ENCODE measurements at regions not wholly inside any gene's neighbourhood (a gene's known extent, or its start where the extent isn't known, plus 50 kb on each side); places are given as distances from the start of the nearest gene placed in this dataset.

GRCh38 chr13:85486663-85487062 is 312.6 kb downstream of the SLITRK6 start:
- intact Hi-C loops (cut with micrococcal nuclease; ENCODE audit: unreplicated experiment): no loop called here

DNA sequence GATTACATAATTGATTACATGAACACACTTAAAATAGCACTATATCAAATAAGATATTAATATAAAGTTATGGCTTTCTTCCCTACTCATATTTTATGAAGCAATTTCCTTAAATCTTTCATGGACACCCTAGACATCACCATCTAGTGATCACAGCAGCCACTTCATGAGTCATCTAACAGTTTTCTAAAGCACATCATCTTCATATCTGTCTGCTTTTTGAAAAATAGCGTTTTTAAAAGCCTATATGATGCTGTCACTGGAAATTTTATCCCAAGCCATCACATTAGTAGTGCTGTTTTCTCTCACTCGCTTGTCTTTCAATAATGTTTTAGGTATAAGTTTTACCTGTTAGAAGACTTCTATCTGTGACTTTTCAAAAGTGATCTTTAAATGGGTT is 326.1 kb downstream of the SLITRK6 start:
- no peak overlapping the region for H3K4me3 ChIP-seq (ENCODE audit: low read depth, low read length, poor library complexity, severe bottlenecking)
- no peaks in the 10 kb centered on the region for H3K9me3 ChIP-seq (ENCODE audit: low read length)
- intact Hi-C loops (cut with micrococcal nuclease; ENCODE audit: unreplicated experiment): no loop called here
- no peak overlapping the region for H3K4me2 ChIP-seq (ENCODE audit: low read length)
- ChIA-PET CTCF (ENCODE audit: unreplicated experiment) (no interaction called here), POLR2A (no interaction called here)
- H3K79me2 ChIP-seq (ENCODE audit: insufficient read depth, low read depth, low read length): no peaks in the 10 kb centered on the region
- H3K4me1 ChIP-seq (ENCODE audit: insufficient read depth, low read length, poor library complexity, severe bottlenecking): no peaks in the 10 kb centered on the region
- H2AFZ ChIP-seq (ENCODE audit: low read length): no peak overlapping the region
- no peak for TF ChIP-seq EZH2phosphoT487 (IDR thresholded peaks at IDR 0.05; ENCODE audit: borderline replicate concordance, low read depth, low read length)
- TF ChIP-seq CTCF (conservative IDR thresholded peaks at IDR 0.05; ENCODE audit: low read length): no peak
- no peak overlapping the region for H3K27ac ChIP-seq (ENCODE audit: low read depth, low read length, poor library complexity, severe bottlenecking)
- H3K36me3 ChIP-seq (ENCODE audit: insufficient read depth, low read length): no peaks in the 10 kb centered on the region
- DNase-seq (ENCODE audit: low spot score): no peak
- peaks cover 10% of the 10 kb centered on the region; the same call in 1 of the 2 replicates for H3K9me2 ChIP-seq (ENCODE audit: insufficient read depth, low read length)
- H4K20me1 ChIP-seq (ENCODE audit: insufficient read depth, low read length): no peaks in the 10 kb centered on the region
- no TSS peak for BruUV-seq (replicated peaks)

More at GRCh38 chr13:85486663-85487062, 312.6 kb downstream of the SLITRK6 start:
- no peaks in the 10 kb centered on the region for H3K9me2 ChIP-seq (ENCODE audit: insufficient read depth, low read length)
- TF ChIP-seq EZH2phosphoT487 (IDR thresholded peaks at IDR 0.05; ENCODE audit: borderline replicate concordance, low read depth, low read length) (no peak), CTCF (conservative IDR thresholded peaks at IDR 0.05; ENCODE audit: low read length) (no peak)
- ChIA-PET POLR2A (no interaction called here), CTCF (ENCODE audit: unreplicated experiment) (no interaction called here)
- H2AFZ ChIP-seq (ENCODE audit: low read length): no peak overlapping the region
- no TSS peak for BruUV-seq (replicated peaks)
- H4K20me1 ChIP-seq (ENCODE audit: insufficient read depth, low read length): no peaks in the 10 kb centered on the region
- no peaks in the 10 kb centered on the region for H3K79me2 ChIP-seq (ENCODE audit: insufficient read depth, low read depth, low read length)
- H3K4me1 ChIP-seq (ENCODE audit: insufficient read depth, low read length, poor library complexity, severe bottlenecking): no peaks in the 10 kb centered on the region
- H3K4me3 ChIP-seq (ENCODE audit: low read depth, low read length, poor library complexity, severe bottlenecking): no peak overlapping the region
- no peak for DNase-seq (ENCODE audit: low spot score)
- no peaks in the 10 kb centered on the region for H3K36me3 ChIP-seq (ENCODE audit: insufficient read depth, low read length)
- H3K27ac ChIP-seq (ENCODE audit: low read depth, low read length, poor library complexity, severe bottlenecking): no peak overlapping the region
- H3K4me2 ChIP-seq (ENCODE audit: low read length): no peak overlapping the region
- no peaks in the 10 kb centered on the region for H3K9me3 ChIP-seq (ENCODE audit: low read length)

DNA sequence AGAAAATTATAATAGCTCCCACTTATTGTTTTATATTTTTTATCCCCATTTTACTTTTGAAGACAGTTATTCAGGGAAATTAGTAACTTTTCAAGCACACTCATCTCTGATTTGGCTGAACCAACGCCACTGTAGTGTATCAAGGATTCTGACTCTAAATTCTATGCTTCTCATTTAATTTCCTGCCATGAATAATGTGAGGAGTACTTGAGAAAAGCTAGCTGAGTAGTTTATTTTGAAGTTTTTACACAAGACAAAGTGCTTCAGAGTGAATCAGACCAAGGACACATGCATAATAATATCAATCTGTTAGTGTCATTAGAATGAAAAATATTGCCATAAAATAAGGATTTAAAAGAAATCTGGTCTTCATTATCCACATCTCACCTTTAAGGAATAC is 329.9 kb downstream of the SLITRK6 start:
- H3K27ac ChIP-seq (ENCODE audit: low read depth, low read length, poor library complexity, severe bottlenecking): no peak overlapping the region
- intact Hi-C loops (cut with micrococcal nuclease; ENCODE audit: unreplicated experiment): no loop called here
- H3K9me3 ChIP-seq (ENCODE audit: low read length): no peaks in the 10 kb centered on the region
- no peak for TF ChIP-seq CTCF (conservative IDR thresholded peaks at IDR 0.05; ENCODE audit: low read length)
- no peak for TF ChIP-seq EZH2phosphoT487 (IDR thresholded peaks at IDR 0.05; ENCODE audit: borderline replicate concordance, low read depth, low read length)
- ChIA-PET POLR2A (interaction anchor here (0.9 to 1.0 kb wide), 2 partner anchors 8 to 24 kb away, joined by 3 to 4 read pairs; no protein-coding TSS in a partner anchor), CTCF (ENCODE audit: unreplicated experiment) (interaction anchor here (0.6 kb wide), 1 partner anchor 125 kb away, joined by 4 read pairs; no protein-coding TSS in a partner anchor)
- BruUV-seq (replicated peaks): no TSS peak
- H3K4me2 ChIP-seq (ENCODE audit: low read length): no peak overlapping the region
- peaks cover 10% of the 10 kb centered on the region; the same call in 1 of the 2 replicates for H3K9me2 ChIP-seq (ENCODE audit: insufficient read depth, low read length)
- no peaks in the 10 kb centered on the region for H3K36me3 ChIP-seq (ENCODE audit: insufficient read depth, low read length)
- no peak overlapping the region for H2AFZ ChIP-seq (ENCODE audit: low read length)
- H3K79me2 ChIP-seq (ENCODE audit: insufficient read depth, low read depth, low read length): no peaks in the 10 kb centered on the region
- no peaks in the 10 kb centered on the region for H4K20me1 ChIP-seq (ENCODE audit: insufficient read depth, low read length)
- H3K4me1 ChIP-seq (ENCODE audit: insufficient read depth, low read length, poor library complexity, severe bottlenecking): no peaks in the 10 kb centered on the region
- no peak for DNase-seq (ENCODE audit: low spot score)
- no peak overlapping the region for H3K4me3 ChIP-seq (ENCODE audit: low read depth, low read length, poor library complexity, severe bottlenecking)
